GM21576 (cell line): ENCODE measurements at regions not wholly inside any gene's neighbourhood (a gene's known extent, or its start where the extent isn't known, plus 50 kb on each side); places are given as distances from the start of the nearest gene placed in this dataset.
"Not testable (repeated sequence)": the region's sequence is repeated elsewhere in the genome, so short reads cannot be mapped to it uniquely, and the experiment has no call there.

Experiments
- ATAC-seq: cut with Tn5 transposase; IDR thresholded peaks from one replicate; pipeline ENCODE4 v1.9.1; 2021; ENCODE audit warnings: mild to moderate bottlenecking, moderate library complexity; ENCODE audit not compliant: unreplicated experiment

- ATAC-seq: not testable (repeated sequence)
Measured at GRCh38 chr5:93682471-93683404, 58.7 kb downstream of the POU5F2 start.

- ATAC-seq: no peak
Measured at GRCh38 chr5:93681432-93681831, 60.0 kb downstream of the POU5F2 start.

- ATAC-seq: no peak
Measured at GRCh38 chr5:93677359-93677891, 64.0 kb downstream of the POU5F2 start.

GRCh38 chr5:93676704-93677103, 64.7 kb downstream of the POU5F2 start:
- ATAC-seq: no peak

- ATAC-seq: peak; percentile 60
Measured at GRCh38 chr5:93675460-93676450, 65.6 kb downstream of the POU5F2 start.

GRCh38 chr5:93674866-93675459, 66.4 kb downstream of the POU5F2 start:
- ATAC-seq: peak; percentile 61

GRCh38 chr5:93674138-93674537, 67.3 kb downstream of the POU5F2 start:
- ATAC-seq: no peak

- ATAC-seq: no peak
Measured at GRCh38 chr5:93673316-93673954, 68.0 kb downstream of the POU5F2 start.

- no peak for ATAC-seq
Measured at GRCh38 chr5:93665648-93666047, 75.8 kb downstream of the POU5F2 start.

- no peak for ATAC-seq
Measured at GRCh38 chr5:93660677-93661076, 77.7 kb downstream of the NR2F1 start.

GRCh38 chr5:93658044-93658443, 75.0 kb downstream of the NR2F1 start:
- ATAC-seq: no peak

- no peak for ATAC-seq
Measured at GRCh38 chr5:93654676-93655075, 71.7 kb downstream of the NR2F1 start.

GRCh38 chr5:93653716-93654115, 70.7 kb downstream of the NR2F1 start:
- no peak for ATAC-seq

- no peak for ATAC-seq
Measured at GRCh38 chr5:93649234-93649900, 66.3 kb downstream of the NR2F1 start.

- no peak for ATAC-seq
Measured at GRCh38 chr5:93644760-93645159, 61.7 kb downstream of the NR2F1 start.
